CD4-positive, alpha-beta T cell (primary cell): ENCODE measurements at regions not wholly inside any gene's neighbourhood (a gene's known extent, or its start where the extent isn't known, plus 50 kb on each side); places are given as distances from the start of the nearest gene placed in this dataset.

Experiments
- ATAC-seq: fragments of 200-7000 bp; cut with Tn5 transposase; one replicate; pipeline ENCODE4 v1.10.0; 2022; ENCODE audit warnings: mild to moderate bottlenecking; ENCODE audit not compliant: poor library complexity
- CTCF ChIA-PET: fragments of 350-600 bp; sonication (Branson Sonifier 250); formaldehyde crosslinking; loops from one replicate; lab custom pipeline; 2021; ENCODE audit warnings: antibody characterized with exemption, inconsistent platforms; lab: Charles Lee
- POLR2A ChIA-PET: fragments of 350-600 bp; sonication (Branson Sonifier 250); formaldehyde crosslinking; loops from one replicate; lab custom pipeline; 2021; ENCODE audit warnings: antibody characterized with exemption, inconsistent platforms; lab: Charles Lee
- DNase-seq, 14 experiments: peaks; one replicate each; pipeline ENCODE4 v3.0.0-alpha.2; 2013 to 2020; ENCODE audit warnings: mixed read lengths in 2 of 14
- H3K27ac ChIP-seq, 2 donors: one replicate each; pipeline versions ENCODE4 v1.5.1 to v1.7.0; 2013; ENCODE audit warnings: low read length in 2 of 2, low read depth in 1 of 2, mild to moderate bottlenecking in 1 of 2
- H3K27me3 ChIP-seq, 2 experiments: 1 replicate in 1 of 2; 2 replicates in 1 of 2; pipeline versions ENCODE4 v1.6.1 to v1.7.0; 2013; ENCODE audit warnings: low read length in 2 of 2, control low read depth in 1 of 2, mild to moderate bottlenecking in 1 of 2, moderate library complexity in 1 of 2; ENCODE audit not compliant: insufficient read depth in 2 of 2, control insufficient read depth in 1 of 2
- H3K36me3 ChIP-seq: one replicate; pipeline ENCODE4 v1.6.1; 2013; ENCODE audit warnings: low read length, control low read depth; ENCODE audit not compliant: insufficient read depth
- H3K4me1 ChIP-seq: one replicate; pipeline ENCODE4 v1.6.1; 2013; ENCODE audit warnings: low read length, control low read depth; ENCODE audit not compliant: insufficient read depth
- H3K4me3 ChIP-seq: one replicate; pipeline ENCODE4 v1.5.1; 2013; ENCODE audit warnings: mild to moderate bottlenecking, low read length, moderate library complexity
- H3K9me3 ChIP-seq, 2 experiments: 1 replicate in 1 of 2; 2 replicates in 1 of 2; pipeline versions ENCODE4 v1.6.1 to v1.7.0; 2013; ENCODE audit warnings: low read length in 2 of 2, mild to moderate bottlenecking in 2 of 2, control low read depth in 1 of 2, moderate library complexity in 1 of 2; ENCODE audit not compliant: control insufficient read depth in 1 of 2, insufficient read depth in 1 of 2
- H3K27ac Mint-ChIP-seq: one replicate; pipeline ENCODE4 v1.8.0; 2020; ENCODE audit warnings: mixed read lengths
- H3K27me3 Mint-ChIP-seq: one replicate; pipeline ENCODE4 v1.8.0; 2021; ENCODE audit warnings: mixed read lengths
- H3K36me3 Mint-ChIP-seq: one replicate; pipeline ENCODE4 v1.8.0; 2021; ENCODE audit warnings: low read depth, mixed read lengths
- H3K4me1 Mint-ChIP-seq: one replicate; pipeline ENCODE4 v1.8.0; 2021; ENCODE audit warnings: low read depth, mixed read lengths
- H3K4me3 Mint-ChIP-seq: one replicate; pipeline ENCODE4 v1.8.0; 2020; ENCODE audit warnings: mild to moderate bottlenecking, mixed read lengths
- H3K9me3 Mint-ChIP-seq: one replicate; pipeline ENCODE4 v1.8.0; 2020; ENCODE audit warnings: mixed read lengths
- CTCF ChIP-seq: fragments of 200-600 bp; IDR thresholded peaks from one replicate; pipeline ENCODE4 v1.8.0; 2022; ENCODE audit warnings: antibody characterized with exemption, mild to moderate bottlenecking
- intact Hi-C, 2 experiments: fragments of 100-400 bp; cut with DNase I in 1 of 2; cut with micrococcal nuclease in 1 of 2; formaldehyde crosslinking; loops; one replicate each; pipeline versions ENCODE4 v1.15.1 to v1.9.0; 2023 to 2025; cut with DNase I, micrococcal nuclease

GRCh38 chr3:152960684-152961083 lies 125.8 kb downstream of the P2RY1 start:
- Histone ChIP-seq H3K27me3 (no peaks in the 10 kb centered on the region), H3K4me3 (no peak overlapping the region), H3K36me3 (no peaks in the 10 kb centered on the region), H3K27ac (no peak overlapping the region), H3K4me1 (no peaks in the 10 kb centered on the region), H3K9me3 (no peaks in the 10 kb centered on the region)
- CTCF ChIA-PET, result no interaction called here
- no peak overlapping the region for H3K4me3 Mint-ChIP-seq
- H3K27me3 Mint-ChIP-seq, result no peaks in the 10 kb centered on the region
- DNase-seq (no peak), ATAC-seq (no peak)
- intact Hi-C loops, result no loop called here
- TF ChIP-seq CTCF, result no peak
- H3K4me1 Mint-ChIP-seq, result no peaks in the 10 kb centered on the region
- H3K9me3 Mint-ChIP-seq, result no peaks in the 10 kb centered on the region
- POLR2A ChIA-PET, result no interaction called here
- no peak overlapping the region for H3K27ac Mint-ChIP-seq
- no peaks in the 10 kb centered on the region for H3K36me3 Mint-ChIP-seq

GRCh38 chr3:152961323-152961722 lies 126.4 kb downstream of the P2RY1 start:
- TF ChIP-seq CTCF, result no peak
- Mint-ChIP-seq H3K4me3 (no peak overlapping the region), H3K4me1 (no peaks in the 10 kb centered on the region), H3K9me3 (no peaks in the 10 kb centered on the region), H3K36me3 (no peaks in the 10 kb centered on the region), H3K27ac (no peak overlapping the region), H3K27me3 (no peaks in the 10 kb centered on the region)
- ChIA-PET CTCF (no interaction called here), POLR2A (no interaction called here)
- Histone ChIP-seq H3K36me3 (no peaks in the 10 kb centered on the region), H3K27ac (no peak overlapping the region), H3K4me1 (no peaks in the 10 kb centered on the region), H3K27me3 (no peaks in the 10 kb centered on the region), H3K4me3 (no peak overlapping the region), H3K9me3 (no peaks in the 10 kb centered on the region)
- ATAC-seq, result no peak
- no peak for DNase-seq
- intact Hi-C loops, result no loop called here

- H3K27me3 Mint-ChIP-seq, result no peaks in the 10 kb centered on the region
- DNase-seq (no peak), ATAC-seq (no peak)
- Histone ChIP-seq H3K36me3 (no peaks in the 10 kb centered on the region), H3K4me3 (no peak overlapping the region), H3K27me3 (no peaks in the 10 kb centered on the region), H3K27ac (no peak overlapping the region), H3K4me1 (no peaks in the 10 kb centered on the region), H3K9me3 (no peaks in the 10 kb centered on the region)
- H3K27ac Mint-ChIP-seq, result no peak overlapping the region
- no peaks in the 10 kb centered on the region for H3K4me1 Mint-ChIP-seq
- H3K36me3 Mint-ChIP-seq, result no peaks in the 10 kb centered on the region
- intact Hi-C loops, result no loop called here
- H3K9me3 Mint-ChIP-seq, result no peaks in the 10 kb centered on the region
- no peak overlapping the region for H3K4me3 Mint-ChIP-seq
- ChIA-PET CTCF (interaction anchor here (1.0 kb wide), 1 partner anchor 13 kb away, joined by 3 read pairs; no protein-coding TSS in a partner anchor), POLR2A (no interaction called here)
- no peak for TF ChIP-seq CTCF
These were observed 130.1 kb downstream of the P2RY1 start for GRCh38 chr3:152964911-152965609.
